ENCODE measurements at regions not wholly inside any gene's neighbourhood (a gene's known extent, or its start where the extent isn't known, plus 50 kb on each side); places are given as distances from the start of the nearest gene placed in this dataset.

DNA sequence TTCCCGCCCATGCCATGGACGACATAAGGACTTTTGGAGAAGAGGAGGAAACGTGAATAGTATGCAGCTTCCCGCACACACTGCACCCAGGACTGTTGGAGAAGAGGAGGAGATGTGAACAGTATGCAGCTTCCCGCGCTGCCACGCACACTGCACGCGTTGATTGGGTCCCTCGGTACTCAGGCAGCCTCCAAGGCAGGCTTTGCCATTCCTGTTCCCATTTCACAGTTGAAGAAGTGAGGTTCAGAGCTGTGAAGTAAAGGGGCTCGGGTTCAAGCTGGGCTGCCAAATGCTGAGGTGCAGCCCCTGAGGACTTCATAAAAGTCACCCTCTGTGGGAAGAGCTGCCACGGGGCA, 147.9 kb upstream of the FAM20C start:
- no peaks in the 10 kb centered on the region for H3K9me3 ChIP-seq (ENCODE audit: low read depth, low read length, poor library complexity, severe bottlenecking)
- BruUV-seq (replicated peaks): no TSS peak
- H3K4me1 ChIP-seq (ENCODE audit: insufficient read depth, low read length, poor library complexity, severe bottlenecking): no peaks in the 10 kb centered on the region
- DNase-seq (ENCODE audit: low spot score): no peak
- no peak overlapping the region for H3K4me3 ChIP-seq (ENCODE audit: low read depth, low read length, poor library complexity, severe bottlenecking)
- TF ChIP-seq, protein P1, sequence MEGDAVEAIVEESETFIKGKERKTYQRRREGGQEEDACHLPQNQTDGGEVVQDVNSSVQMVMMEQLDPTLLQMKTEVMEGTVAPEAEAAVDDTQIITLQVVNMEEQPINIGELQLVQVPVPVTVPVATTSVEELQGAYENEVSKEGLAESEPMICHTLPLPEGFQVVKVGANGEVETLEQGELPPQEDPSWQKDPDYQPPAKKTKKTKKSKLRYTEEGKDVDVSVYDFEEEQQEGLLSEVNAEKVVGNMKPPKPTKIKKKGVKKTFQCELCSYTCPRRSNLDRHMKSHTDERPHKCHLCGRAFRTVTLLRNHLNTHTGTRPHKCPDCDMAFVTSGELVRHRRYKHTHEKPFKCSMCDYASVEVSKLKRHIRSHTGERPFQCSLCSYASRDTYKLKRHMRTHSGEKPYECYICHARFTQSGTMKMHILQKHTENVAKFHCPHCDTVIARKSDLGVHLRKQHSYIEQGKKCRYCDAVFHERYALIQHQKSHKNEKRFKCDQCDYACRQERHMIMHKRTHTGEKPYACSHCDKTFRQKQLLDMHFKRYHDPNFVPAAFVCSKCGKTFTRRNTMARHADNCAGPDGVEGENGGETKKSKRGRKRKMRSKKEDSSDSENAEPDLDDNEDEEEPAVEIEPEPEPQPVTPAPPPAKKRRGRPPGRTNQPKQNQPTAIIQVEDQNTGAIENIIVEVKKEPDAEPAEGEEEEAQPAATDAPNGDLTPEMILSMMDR (conservative IDR thresholded peaks at IDR 0.05; ENCODE audit: low read depth, low read length): no peak
- TF ChIP-seq EZH2 (IDR thresholded peaks at IDR 0.05; ENCODE audit: borderline replicate concordance, low read depth, low read length, poor library complexity, severe bottlenecking): no peak
- CTCF ChIA-PET: no interaction called here
- POLR2A ChIA-PET (ENCODE audit: low non-redundant PET): no interaction called here
- H3K27ac ChIP-seq (ENCODE audit: low read depth, low read length, poor library complexity, severe bottlenecking): no peak overlapping the region
- no peaks in the 10 kb centered on the region for H3K27me3 ChIP-seq (replicated peaks; ENCODE audit: insufficient read depth, low read depth, low read length, poor library complexity)
- H3K36me3 ChIP-seq (ENCODE audit: insufficient read depth, low read length, poor library complexity, severe bottlenecking): no peaks in the 10 kb centered on the region
- intact Hi-C loops (cut with micrococcal nuclease; ENCODE audit: unreplicated experiment): no loop called here

DNA sequence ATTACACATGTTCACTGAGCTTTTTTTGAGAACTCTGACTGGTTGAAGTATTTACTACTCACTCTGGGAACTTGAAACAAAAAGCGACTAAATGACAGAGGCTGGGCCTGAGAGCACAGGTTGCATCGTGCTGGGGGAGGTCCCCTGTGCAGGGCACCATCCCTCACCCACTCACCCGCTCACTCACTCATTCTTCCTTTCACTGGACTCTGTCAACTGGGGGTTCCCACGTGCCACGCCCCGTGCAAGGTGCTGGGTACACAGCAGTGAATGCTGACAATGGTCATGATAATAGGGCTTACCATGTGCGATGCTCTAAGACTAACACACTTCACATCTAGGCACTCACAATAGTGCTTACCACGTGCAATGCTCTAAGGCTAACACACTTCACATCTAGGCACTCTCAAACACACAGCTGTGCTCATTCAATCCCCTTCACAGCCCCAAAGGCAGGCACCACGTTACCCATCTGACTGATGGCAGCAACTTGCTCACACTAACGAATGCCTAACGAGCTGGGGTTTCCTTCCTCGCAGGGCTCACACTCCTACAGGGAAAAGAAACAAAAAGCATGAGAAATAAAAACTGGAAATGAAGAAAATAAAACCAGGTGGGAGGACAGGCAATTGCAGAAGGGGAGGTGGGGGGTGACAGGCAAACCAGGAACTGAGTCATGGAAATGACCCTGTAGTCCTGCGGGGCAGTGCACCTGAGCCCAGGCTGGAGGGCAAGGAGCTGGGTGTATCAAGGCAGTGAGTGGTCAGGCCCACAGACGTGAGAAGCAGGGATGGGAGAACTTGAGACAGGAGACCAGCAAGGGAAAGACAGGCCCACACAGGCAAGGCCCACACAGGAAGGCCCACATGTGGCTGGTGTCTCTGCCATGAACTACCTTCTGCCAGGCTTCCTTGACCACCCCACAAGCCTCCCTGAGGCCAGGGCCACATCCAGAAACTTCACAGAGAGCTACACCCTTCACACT, 147.0 kb upstream of the FAM20C start:
- Histone ChIP-seq H3K27ac (ENCODE audit: low read depth, low read length, poor library complexity, severe bottlenecking) (no peak overlapping the region), H3K9me3 (ENCODE audit: low read depth, low read length, poor library complexity, severe bottlenecking) (no peaks in the 10 kb centered on the region), H3K4me3 (ENCODE audit: low read depth, low read length, poor library complexity, severe bottlenecking) (no peak overlapping the region), H3K36me3 (ENCODE audit: insufficient read depth, low read length, poor library complexity, severe bottlenecking) (no peaks in the 10 kb centered on the region), H3K27me3 (replicated peaks; ENCODE audit: insufficient read depth, low read depth, low read length, poor library complexity) (no peaks in the 10 kb centered on the region), H3K4me1 (ENCODE audit: insufficient read depth, low read length, poor library complexity, severe bottlenecking) (no peaks in the 10 kb centered on the region)
- ChIA-PET CTCF (no interaction called here), POLR2A (ENCODE audit: low non-redundant PET) (no interaction called here)
- TF ChIP-seq EZH2 (IDR thresholded peaks at IDR 0.05; ENCODE audit: borderline replicate concordance, low read depth, low read length, poor library complexity, severe bottlenecking): no peak
- TF ChIP-seq, protein P1 (conservative IDR thresholded peaks at IDR 0.05; ENCODE audit: low read depth, low read length): no peak
- intact Hi-C loops (cut with micrococcal nuclease; ENCODE audit: unreplicated experiment): no loop called here
- no TSS peak for BruUV-seq (replicated peaks)
- no peak for DNase-seq (ENCODE audit: low spot score)

DNA sequence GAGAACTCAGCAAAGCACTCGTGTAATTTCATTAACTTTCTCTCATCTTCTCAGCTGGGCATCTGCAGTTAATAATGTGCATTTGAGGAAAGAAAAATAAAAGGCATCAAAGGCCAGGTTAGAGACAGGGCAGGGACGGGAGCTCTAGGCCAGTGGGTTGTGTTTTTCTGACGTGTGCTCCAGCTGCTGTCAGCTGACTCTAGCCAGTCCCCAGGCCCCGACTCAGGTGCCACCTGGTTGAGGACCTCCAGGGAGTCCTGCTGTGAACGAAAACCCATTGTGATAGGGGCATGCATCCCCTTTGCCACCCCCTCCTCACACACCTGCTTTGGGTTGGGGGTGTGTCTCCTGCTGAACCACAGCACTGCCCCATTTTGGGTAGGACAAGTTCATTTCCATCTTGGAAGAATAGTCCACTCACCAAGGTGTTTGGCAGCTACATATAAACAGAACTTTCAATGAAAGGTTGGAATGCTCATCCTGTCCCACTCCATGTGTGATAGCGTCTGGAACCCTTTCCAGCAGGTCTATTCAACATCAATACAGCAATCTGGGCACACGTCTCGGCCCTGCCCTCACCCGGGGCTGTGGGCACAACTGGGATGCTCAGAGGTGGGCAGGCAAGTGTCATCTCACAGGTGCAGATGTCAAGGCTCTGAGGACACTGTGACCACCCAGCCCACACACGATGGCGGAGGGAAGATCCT, 146.1 kb upstream of the FAM20C start:
- POLR2A ChIA-PET (ENCODE audit: low non-redundant PET): no interaction called here
- TF ChIP-seq, protein P1 (conservative IDR thresholded peaks at IDR 0.05; ENCODE audit: low read depth, low read length): no peak
- no peak for TF ChIP-seq EZH2 (IDR thresholded peaks at IDR 0.05; ENCODE audit: borderline replicate concordance, low read depth, low read length, poor library complexity, severe bottlenecking)
- Histone ChIP-seq H3K4me1 (ENCODE audit: insufficient read depth, low read length, poor library complexity, severe bottlenecking) (no peaks in the 10 kb centered on the region), H3K27me3 (replicated peaks; ENCODE audit: insufficient read depth, low read depth, low read length, poor library complexity) (peaks cover 3% of the 10 kb centered on the region), H3K9me3 (ENCODE audit: low read depth, low read length, poor library complexity, severe bottlenecking) (no peaks in the 10 kb centered on the region), H3K36me3 (ENCODE audit: insufficient read depth, low read length, poor library complexity, severe bottlenecking) (no peaks in the 10 kb centered on the region), H3K4me3 (ENCODE audit: low read depth, low read length, poor library complexity, severe bottlenecking) (no peak overlapping the region), H3K27ac (ENCODE audit: low read depth, low read length, poor library complexity, severe bottlenecking) (no peak overlapping the region)
- no peak for DNase-seq (ENCODE audit: low spot score)
- no TSS peak for BruUV-seq (replicated peaks)
- intact Hi-C loops (cut with micrococcal nuclease; ENCODE audit: unreplicated experiment): no loop called here
- CTCF ChIA-PET: no interaction called here

All from A673 (cell line).